ENCODE measurements at regions not wholly inside any gene's neighbourhood (a gene's known extent, or its start where the extent isn't known, plus 50 kb on each side); places are given as distances from the start of the nearest gene placed in this dataset.

GRCh38 chrX:96433409-96434077 lies 251.1 kb upstream of the DIAPH2 start:
- no peaks in the 10 kb centered on the region for H3K4me1 ChIP-seq (ENCODE audit: control insufficient read depth, extremely low read depth, insufficient read depth, low read length)
- no peaks in the 10 kb centered on the region for H3K36me3 ChIP-seq (ENCODE audit: control insufficient read depth in 2 of 2, extremely low read depth in 1 of 2, insufficient read depth in 2 of 2, low read length in 2 of 2)
- H3K27me3 ChIP-seq (ENCODE audit: control insufficient read depth, extremely low read depth, insufficient read depth, low read length), result no peaks in the 10 kb centered on the region
- DNase-seq (ENCODE audit: low read depth, low spot score), result no peak
- FAIRE-seq, result no peak
- no peak overlapping the region for H2AFZ ChIP-seq (ENCODE audit: control insufficient read depth, low read length)
- H3K4me2 ChIP-seq (ENCODE audit: control insufficient read depth, extremely low read depth, insufficient read depth, low read depth, low read length), result no peak overlapping the region
- no peak overlapping the region for H3K9ac ChIP-seq (ENCODE audit: control insufficient read depth, extremely low read depth, insufficient read depth, low read length)
- no peaks in the 10 kb centered on the region for H3K79me2 ChIP-seq (ENCODE audit: control insufficient read depth, insufficient read depth, low read length)
- dilution Hi-C loops (cut with MboI; ENCODE audit: extremely low pct_ligation_motif_present, low sequenced_read_pairs), result no loop called here
- no peaks in the 10 kb centered on the region for H3K9me3 ChIP-seq (ENCODE audit: control insufficient read depth, low read depth, low read length)
- no peaks in the 10 kb centered on the region for H3K9me1 ChIP-seq (ENCODE audit: control insufficient read depth, extremely low read depth, insufficient read depth, low read length)
- TF ChIP-seq EZH2 (IDR thresholded peaks at IDR 0.05; ENCODE audit: low read length) (no peak), CTCF (optimal IDR thresholded peaks at IDR 0.05 in 1 of 3, IDR thresholded peaks at IDR 0.05 in 1 of 3, conservative IDR thresholded peaks at IDR 0.05 in 1 of 3; ENCODE audit: extremely low read depth in 1 of 3, insufficient read depth in 2 of 3, low read length in 3 of 3) (no peak)
- no peaks in the 10 kb centered on the region for H4K20me1 ChIP-seq (ENCODE audit: control insufficient read depth, extremely low read depth, insufficient read depth, low read length)
- H3K4me3 ChIP-seq (ENCODE audit: control insufficient read depth in 2 of 3, extremely low read depth in 1 of 3, insufficient read depth in 2 of 3, low read depth in 1 of 3, low read length in 3 of 3), result no peak overlapping the region
- no peak overlapping the region for H3K27ac ChIP-seq (ENCODE audit: control insufficient read depth, insufficient read depth, low read length)

- Histone ChIP-seq H3K9me1 (ENCODE audit: control insufficient read depth, extremely low read depth, insufficient read depth, low read length) (no peaks in the 10 kb centered on the region), H3K36me3 (ENCODE audit: control insufficient read depth in 2 of 2, extremely low read depth in 1 of 2, insufficient read depth in 2 of 2, low read length in 2 of 2) (no peaks in the 10 kb centered on the region), H3K27me3 (ENCODE audit: control insufficient read depth, extremely low read depth, insufficient read depth, low read length) (no peaks in the 10 kb centered on the region), H3K27ac (ENCODE audit: control insufficient read depth, insufficient read depth, low read length) (no peak overlapping the region), H3K4me3 (ENCODE audit: control insufficient read depth in 2 of 3, extremely low read depth in 1 of 3, insufficient read depth in 2 of 3, low read depth in 1 of 3, low read length in 3 of 3) (no peak overlapping the region), H3K4me2 (ENCODE audit: control insufficient read depth, extremely low read depth, insufficient read depth, low read depth, low read length) (no peak overlapping the region), H2AFZ (ENCODE audit: control insufficient read depth, low read length) (no peak overlapping the region), H3K9ac (ENCODE audit: control insufficient read depth, extremely low read depth, insufficient read depth, low read length) (no peak overlapping the region), H3K4me1 (ENCODE audit: control insufficient read depth, extremely low read depth, insufficient read depth, low read length) (no peaks in the 10 kb centered on the region), H3K9me3 (ENCODE audit: control insufficient read depth, low read depth, low read length) (no peaks in the 10 kb centered on the region), H3K79me2 (ENCODE audit: control insufficient read depth, insufficient read depth, low read length) (no peaks in the 10 kb centered on the region), H4K20me1 (ENCODE audit: control insufficient read depth, extremely low read depth, insufficient read depth, low read length) (no peaks in the 10 kb centered on the region)
- DNase-seq (ENCODE audit: low read depth, low spot score) (no peak), FAIRE-seq (no peak)
- dilution Hi-C loops (cut with MboI; ENCODE audit: extremely low pct_ligation_motif_present, low sequenced_read_pairs), result no loop called here
- no peak for TF ChIP-seq EZH2 (IDR thresholded peaks at IDR 0.05; ENCODE audit: low read length)
- no peak for TF ChIP-seq CTCF (optimal IDR thresholded peaks at IDR 0.05 in 1 of 3, IDR thresholded peaks at IDR 0.05 in 1 of 3, conservative IDR thresholded peaks at IDR 0.05 in 1 of 3; ENCODE audit: extremely low read depth in 1 of 3, insufficient read depth in 2 of 3, low read length in 3 of 3)
Measured at GRCh38 chrX:96435378-96436035, 249.1 kb upstream of the DIAPH2 start.

Measured in keratinocyte (primary cell).